ENCODE measurements at regions not wholly inside any gene's neighbourhood (a gene's known extent, or its start where the extent isn't known, plus 50 kb on each side); places are given as distances from the start of the nearest gene placed in this dataset.

DNA sequence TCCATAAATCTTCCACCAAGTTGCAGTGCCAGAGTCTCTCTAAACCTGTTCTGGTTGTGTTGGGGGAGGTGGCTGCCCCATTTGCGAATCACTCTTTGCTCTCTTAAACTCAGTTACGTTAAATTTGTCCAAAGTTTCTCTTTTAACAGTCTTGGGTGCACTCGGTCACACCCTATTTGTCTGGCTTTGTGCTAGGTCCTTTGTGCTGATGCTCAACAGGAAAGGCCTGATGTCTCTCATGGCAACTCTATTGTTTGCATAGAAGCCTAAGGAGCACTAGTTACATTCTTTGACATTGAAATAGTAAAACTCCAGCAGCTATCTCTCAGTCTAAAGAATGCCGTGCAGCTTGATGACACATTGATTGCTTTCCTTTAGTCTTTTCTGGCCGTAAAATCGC, 105.1 kb downstream of the TRMT11 start:
- DNase-seq: no peak

DNA sequence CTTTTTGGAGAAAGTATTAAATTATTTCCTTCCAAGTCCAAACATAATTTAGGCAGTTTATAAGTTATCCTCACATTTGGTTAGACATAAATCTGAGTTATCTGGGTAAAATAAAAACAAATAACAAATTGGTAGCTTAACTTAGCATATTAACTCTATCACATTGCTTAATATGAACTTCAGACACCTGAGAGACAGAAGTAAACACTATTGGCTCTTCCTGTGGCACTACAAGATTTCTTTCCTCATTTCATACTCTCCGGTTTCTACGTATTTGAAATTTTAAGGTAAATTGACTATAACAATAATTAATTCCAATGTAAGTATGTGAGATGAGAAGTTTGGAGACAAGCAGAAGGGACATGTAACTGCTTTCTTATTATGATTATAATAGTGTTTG, 106.8 kb downstream of the TRMT11 start:
- DNase-seq: no peak

DNA sequence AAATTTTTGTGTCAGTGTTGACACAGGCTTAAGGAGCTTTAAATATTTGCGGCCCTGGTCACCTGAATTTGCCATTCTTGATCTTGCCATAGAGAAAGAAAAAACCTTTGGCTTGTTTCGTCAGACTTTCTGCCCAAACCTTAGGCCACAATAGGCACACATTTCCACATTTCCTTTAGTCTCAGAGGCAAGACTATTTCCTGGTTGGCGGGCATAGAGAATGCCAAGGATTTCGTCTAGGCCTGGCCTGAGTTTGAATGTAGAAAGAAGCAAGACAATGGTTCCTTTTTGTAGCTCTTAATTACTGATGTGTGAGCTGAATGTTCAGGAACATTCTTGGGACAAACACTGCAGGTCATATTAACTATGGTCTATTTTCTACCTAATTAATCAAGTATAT, 108.1 kb downstream of the TRMT11 start:
- DNase-seq: no peak

DNA sequence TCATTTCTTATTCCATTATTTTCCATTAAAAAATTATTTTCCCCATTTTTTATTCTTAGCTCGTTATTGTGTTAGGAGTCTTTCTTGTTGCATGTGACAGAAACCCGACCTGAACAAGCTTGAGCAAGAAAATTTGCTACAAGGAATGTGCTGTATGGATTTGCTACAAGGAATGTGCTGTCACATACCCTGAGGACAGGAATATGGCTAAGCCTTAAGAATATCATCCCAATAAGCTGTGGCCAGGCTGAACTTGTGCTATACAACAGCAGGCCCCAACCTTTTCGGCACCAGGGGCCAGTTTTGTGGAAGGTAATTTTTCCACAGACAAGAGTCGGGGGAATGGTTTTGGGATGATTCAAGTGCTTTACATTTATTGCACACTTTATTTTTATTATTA, 114.0 kb downstream of the TRMT11 start:
- DNase-seq: no peak

DNA sequence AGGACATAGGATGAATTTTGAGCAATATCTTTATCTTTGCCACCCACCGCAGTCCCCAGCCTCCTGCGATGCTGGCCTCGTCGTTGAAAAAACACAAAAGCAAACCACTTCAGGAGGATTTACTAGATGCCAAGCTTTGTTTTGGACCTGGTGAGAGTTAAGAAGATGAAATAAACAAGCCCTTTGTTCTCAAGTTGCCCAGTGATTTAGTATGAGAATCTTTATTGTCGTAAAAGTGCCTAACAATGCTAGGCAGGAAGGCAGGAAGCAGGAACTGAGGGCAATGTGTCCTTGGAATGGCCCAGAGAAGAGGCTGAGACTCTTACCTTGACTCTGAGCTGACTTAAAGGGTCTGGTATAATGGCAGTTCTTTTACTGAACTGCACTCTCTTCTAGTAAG, 116.0 kb downstream of the TRMT11 start:
- no peak for DNase-seq

DNA sequence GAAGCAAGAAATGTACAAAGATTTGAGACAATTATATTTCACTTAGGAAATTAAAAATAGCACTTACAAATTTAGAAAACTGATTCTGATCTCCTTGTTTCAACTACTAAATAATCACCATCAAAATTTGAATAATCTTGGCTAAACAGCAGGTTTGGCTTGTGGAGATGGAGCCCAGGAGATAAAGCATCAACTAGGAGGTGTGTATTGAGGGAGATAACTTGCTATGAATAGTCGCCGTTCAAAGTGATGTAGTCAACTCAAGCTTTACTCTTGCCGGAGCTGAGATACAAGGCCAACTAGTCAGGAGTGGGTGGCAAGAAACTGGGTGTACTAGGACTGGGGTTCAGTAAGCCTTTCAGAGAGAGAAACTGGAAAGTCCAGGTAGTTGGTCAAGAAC, 117.7 kb downstream of the TRMT11 start:
- no peak for DNase-seq

DNA sequence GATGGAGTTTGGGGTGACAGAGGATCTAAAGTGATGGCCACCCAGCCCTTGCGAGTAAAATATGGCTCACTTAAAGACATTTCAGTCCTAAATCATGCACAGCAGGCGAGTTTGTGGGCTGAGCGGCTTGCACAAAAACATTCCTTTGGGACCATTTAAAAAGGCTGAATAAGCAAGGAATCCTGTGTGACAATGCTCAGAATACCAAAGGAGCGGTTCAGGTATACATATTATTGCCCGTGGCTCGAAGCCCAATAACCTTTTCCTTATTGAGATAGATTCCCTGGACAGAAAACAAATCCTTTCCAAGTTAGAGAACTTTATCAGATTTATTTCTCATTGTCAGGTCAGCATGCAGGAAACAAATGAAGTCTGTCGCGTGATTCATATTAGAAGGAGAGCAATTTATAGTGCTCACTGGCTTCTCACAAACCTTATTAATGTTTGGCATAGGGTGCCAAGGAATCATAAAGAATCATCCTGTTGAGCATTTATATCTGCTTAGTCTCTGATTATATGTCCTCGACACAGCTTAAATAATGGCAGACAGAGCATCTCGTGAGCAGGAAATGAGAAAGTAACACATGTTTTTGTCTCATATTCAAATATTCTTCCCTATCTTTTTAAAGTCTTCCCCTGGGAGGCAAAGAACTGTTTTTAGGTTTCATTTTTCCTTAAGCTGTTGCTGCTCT, 121.3 kb downstream of the TRMT11 start:
- DNase-seq: no peak

DNA sequence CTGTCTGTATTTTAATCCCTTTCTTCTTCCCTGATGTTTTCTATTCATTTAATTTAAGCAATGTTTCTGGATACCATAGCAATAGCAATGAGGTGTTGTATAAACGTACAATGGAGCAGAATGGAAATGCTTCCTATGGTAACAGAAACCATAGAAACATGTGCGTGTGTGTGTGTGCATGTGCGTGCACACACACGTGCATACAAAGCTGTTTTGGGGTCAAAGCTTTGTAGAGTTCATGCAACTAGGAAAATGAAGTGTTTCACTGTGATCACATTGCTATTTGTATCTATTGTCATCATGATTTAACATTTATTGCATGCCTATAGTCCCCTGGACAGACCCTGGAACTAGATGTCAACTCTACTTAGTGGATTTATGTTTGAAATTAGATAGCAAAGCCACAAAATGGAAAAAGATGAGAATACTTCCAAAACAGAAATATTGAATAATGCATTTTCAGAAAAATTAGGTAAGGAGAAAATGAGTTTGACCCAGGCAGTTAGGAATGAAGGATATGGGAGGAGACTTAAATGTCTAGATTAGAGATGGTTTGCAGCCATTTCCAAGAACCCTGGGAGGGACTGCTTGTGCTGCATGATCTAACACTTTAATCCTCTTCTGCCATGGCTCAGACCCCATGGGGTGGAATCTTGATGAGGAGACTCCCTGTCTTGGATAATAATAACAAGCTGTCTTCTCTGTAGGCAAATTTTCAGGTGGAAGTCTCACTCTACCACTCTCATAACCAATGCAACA, 124.4 kb downstream of the TRMT11 start:
- DNase-seq: no peak

DNA sequence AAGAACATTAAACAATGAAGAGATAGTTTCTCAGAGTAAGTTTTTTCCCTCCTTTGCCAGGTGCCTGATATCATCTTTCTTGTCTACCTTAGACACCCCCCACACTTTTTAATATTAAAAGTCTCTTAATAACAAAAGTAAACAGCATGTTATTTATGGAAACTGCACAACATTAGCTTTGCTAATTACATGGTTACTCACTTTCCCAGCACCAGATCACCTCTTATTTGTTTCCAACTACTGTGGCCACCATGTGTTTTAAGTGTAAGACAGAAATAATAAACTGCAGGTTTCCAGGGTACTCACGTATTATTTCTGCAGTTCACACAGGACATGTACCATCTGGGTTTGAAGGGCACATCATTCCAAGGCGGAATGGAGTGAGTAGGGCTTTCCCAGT, 125.0 kb downstream of the TRMT11 start:
- no peak for DNase-seq

DNA sequence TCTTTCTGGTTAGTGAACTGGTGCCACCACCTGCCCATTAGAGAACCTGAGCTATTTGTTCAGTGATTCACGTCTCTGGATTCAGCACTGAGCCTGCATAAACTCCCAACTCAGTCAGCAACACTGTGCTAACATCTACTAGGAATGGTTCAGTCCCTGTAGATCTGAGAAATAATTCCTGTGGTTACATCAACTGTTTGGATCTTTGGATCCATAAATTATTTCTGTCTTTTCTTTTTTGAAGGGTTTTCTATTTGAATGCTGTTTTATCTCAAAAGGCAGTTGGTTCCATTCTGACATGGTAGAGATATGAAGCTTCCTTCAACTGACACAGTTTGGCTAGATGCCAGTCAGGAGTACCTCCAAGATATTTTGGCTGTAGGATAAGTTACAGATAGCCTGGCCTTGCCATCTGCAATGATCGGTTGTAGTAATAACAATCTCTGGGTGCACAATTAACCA, 125.9 kb downstream of the TRMT11 start:
- peak; percentile 14 for DNase-seq

DNA sequence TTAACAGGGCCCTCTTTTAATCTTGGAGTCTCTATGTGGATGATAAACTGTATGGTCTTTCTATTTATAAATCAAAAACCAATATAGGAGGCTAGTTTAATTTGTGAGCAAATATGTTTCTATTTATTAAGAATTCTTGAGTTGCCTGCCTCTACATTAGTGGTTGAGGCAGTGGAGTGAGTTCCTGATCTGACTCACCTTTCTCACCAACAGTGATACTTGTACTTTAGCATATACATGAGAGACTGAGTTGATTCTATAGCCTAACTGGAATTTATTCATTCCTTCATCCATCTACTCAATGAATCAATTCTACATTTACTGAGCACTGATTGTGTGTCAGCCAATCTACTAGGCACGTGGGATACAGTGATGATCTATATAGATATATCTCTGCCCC, 126.9 kb downstream of the TRMT11 start:
- no peak for DNase-seq

DNA sequence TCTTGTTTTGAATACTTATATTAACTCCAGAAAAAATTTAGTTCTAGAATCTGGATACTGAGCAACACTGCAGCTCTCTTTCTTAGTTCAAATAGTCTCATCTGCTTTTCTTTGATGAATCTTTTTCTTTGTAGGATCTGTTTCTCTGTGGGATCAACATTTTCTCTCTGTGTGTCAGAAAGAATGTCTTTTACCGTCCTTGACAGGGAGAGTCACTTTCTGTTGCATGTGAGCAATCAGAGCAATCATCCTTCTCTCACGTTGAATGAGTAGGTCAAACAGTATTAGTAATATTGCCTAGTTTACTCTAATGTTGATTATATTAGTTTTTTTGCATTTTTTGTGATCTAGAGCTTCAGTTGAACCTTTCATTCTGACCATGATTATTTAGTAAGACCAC, 130.9 kb downstream of the TRMT11 start:
- DNase-seq: no peak

DNA sequence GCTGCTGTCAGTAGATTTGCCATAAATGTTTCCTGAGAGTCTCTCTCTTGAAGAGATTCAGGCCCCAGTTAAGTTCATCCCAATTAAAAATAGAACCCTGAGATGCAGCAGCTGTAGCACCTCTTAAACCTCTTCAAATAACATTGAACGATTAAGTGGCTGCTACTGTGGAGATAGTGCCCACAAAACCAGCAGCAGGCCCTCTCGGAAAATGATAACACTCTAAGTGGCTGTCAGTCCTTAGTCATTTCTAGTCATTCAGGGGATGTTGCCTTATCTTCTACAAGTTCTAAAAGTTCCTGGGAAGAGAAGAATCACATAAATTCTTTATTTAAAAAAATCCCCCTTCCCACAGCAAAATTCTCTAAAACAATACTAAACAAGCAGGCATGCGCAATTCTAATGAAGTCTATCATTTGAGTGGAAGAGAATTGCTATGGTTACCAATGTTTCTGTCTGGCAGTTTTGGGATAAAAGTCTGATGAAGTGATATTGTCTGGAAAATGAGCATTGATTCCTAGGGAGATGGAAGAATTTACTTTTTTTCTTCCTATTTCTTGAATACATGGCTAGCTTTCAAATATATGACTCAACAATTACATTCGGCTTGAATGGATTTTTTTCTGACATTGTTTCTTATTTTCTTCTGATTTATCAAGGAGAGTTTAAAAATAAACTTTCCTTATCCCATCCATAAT, 131.9 kb downstream of the TRMT11 start:
- peak; percentile 41 for DNase-seq

DNA sequence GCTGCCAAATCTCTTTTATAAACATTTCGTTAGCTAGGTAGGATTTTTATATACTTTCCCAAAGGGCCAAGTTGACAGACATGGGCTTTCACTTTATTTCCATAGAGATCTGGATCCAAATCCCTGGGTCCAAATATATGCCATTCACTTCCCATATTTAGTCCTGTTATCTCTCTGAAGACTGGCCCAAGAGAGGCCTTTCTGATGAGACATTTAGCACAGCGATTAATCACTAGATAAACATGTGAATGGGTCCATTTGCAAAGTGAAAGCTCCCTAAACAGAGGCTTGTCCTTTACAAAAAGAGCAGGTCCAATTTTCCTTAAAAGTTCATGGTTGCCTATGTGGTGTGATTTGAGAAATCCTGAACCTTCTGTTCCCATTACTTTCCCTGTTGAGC, 132.6 kb downstream of the TRMT11 start:
- no peak for DNase-seq

DNA sequence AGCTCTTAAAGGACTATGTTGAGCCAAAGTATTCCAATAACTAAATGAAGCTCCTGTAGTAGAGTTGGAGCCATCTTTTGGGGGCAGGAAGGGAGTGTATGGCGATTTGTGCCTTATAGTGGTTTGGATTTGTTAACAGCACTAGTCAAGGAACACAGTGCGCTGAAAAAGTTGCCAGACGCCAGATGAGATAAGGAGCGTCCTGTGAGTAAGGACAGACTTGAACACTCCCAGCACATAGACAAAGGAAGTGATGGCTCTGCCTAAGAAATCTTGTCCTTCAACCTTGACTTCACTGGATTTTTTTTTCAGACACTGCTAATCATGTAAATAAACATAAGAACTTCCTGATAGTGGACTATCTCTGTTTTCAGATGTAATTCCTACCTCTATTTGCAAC, 136.9 kb downstream of the TRMT11 start:
- no peak for DNase-seq

DNA sequence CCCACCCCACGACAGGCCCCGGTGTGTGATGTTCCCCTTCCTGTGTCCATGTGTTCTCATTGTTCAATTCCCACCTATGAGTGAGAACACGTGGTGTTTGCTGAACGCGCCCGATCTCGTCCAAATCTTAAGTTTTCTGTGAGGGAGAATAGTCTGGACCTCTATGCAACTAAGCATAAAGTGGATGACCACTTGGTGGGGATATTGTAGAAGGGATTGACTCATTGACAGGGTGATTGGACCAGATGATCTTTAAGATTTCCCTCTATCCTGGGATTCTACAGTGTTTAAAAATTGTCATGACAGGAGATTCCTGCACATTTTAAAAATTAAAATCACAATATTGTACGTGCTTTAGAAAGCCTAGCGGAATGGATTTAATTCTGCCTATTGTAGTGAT, 141.3 kb downstream of the TRMT11 start:
- no peak for DNase-seq

DNA sequence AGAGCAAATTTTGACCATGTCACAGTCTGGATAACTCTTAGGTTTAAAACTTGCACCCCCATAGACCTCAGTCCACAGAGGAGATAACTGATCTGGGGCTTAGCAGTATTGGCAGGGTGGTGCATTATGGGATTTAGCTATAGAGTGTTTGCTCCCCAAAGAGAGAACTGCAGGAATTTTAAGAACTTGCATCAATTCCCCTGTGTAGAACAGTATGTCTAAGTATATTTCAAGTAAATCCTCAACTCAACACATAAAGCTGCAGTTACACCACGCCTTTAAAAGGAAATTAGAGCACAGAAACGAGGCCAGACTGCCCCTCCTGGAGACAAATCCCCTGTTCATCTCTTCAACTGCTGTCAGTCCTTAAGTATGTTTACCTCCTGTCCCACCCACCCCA, 144.9 kb downstream of the TRMT11 start:
- no peak for DNase-seq

DNA sequence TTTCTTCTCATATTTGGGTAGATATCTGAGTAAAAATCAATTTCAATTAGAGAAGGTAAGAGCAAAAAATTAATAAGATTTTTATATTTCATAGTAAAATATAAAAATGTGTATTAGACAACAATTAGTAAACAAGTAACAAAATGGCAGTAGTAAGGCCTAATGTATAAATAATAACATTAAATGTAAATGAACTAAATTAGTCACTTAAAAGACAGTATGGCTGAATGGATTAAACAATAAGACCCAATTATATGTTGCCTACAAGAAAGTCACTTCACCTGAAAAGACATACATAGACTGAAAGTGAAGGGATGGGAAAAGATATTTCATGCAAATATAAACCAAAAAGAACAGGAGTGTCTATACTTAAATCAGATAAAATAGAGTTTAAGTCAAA, 147.6 kb downstream of the TRMT11 start:
- DNase-seq: no peak

DNA sequence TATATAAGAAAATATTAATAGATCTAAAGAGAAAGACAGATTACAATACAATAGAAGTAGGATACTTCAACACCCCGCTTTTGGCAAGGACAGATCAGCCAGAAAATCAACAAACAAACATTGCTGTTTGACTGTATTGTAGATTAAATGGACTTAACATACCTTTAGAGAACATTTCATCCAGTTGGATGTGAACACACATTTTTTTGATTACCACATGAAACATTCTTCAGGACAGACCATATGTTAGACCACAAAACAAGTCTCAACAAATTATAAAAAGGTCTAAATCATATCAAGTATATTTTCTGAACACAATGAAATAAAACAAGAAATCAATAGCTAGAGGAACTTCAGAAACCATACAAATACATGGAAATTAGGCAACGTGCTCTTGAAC, 148.2 kb downstream of the TRMT11 start:
- no peak for DNase-seq

DNA sequence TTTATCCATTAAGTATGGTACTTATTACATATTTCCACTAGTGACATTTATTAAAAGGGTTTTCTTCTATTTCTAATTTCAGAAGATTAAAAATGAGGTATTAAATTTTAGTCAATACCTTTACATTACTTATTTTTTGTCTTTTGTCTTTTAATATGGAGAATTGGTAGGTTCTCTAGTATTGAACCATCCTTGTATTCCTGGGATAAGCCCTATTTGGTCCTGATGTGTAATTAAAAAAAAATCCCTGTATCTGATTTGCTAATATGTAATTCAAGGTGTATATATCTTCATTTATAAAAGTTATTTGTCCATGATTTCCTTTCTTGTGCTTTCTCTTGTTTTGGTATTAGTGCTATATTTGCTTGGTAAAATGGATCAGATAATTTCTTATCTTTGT, 153.7 kb downstream of the TRMT11 start:
- DNase-seq: no peak

DNA sequence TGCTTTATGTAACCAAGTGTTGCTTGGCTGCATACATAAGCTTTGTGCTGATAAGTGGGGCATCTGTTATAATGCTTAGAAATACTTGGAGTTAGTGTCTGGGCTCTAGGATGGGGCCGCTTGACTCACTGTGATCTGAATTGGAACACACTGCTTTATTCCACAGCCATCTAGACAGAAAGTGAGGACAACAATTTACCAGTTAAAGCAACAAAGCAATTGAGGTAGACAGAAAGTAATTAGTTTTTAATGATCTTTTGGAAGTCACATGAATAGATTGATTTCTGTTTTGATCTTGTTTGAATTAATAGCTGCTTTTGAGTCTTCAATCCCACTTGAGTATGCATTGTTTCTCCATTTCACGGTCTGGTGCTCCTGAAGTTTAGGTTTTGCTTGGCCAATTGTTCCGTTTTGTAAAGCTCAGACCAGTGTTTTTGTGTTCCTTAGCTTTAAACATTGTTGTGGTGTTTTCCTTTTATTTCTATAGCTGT, 157.5 kb downstream of the TRMT11 start:
- DNase-seq: no peak

DNA sequence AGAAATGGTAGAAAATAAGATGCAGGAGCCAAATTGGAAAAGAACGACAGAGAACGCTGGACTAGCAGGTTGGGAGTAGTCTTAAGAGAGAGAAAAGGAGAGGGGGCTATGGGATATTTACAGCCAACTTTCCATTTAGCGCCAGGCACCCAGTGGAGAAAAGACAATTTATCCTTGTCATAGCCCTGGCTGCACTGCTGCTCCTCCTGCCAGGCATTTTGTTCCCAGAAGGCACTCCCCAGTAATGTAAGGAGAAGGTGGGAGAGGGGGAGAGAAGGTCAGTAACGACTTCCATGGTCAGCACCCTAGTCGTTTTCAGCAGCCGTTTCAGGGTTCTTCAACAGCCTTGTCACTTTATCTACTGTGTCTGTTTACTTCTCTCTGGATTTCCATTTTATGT, 159.0 kb downstream of the TRMT11 start:
- no peak for DNase-seq

DNA sequence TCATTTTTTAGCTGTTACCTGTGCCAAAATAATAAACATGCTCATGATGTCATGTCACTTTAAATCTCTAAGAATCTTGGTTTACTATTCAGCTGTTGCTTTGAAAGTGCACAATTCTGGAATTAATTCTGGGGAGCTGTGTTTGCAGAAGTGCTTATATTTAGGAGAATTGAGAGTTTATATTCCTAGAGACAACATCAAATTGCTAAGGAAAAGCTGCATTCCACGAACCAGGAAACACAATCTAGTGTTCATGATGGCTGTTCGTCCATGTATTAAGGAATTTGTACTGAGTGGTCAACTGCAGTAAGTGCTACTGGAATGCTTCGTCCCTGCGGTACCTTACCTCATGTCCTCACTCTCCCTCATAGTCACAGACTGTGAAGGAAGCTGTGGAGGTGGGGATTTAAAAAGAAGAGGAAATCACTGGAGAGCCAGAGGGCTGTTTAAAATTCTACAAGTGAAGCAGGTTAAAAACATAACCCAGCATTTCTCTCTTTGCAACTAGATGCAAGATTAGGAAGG, 161.0 kb downstream of the TRMT11 start:
- no peak for DNase-seq

Measured in tongue (tissue), 1 donor.